MCF 10A (cell line): ENCODE measurements at regions not wholly inside any gene's neighbourhood (a gene's known extent, or its start where the extent isn't known, plus 50 kb on each side); places are given as distances from the start of the nearest gene placed in this dataset.

Source experiments
- BruUV-seq: library from RNA; stranded (reverse); fragments of 400-500 nt; replicated peaks from 2 replicates; lab custom pipeline; 2021; lab: Mats Ljungman, UMichigan
- CTCF ChIA-PET: fragments of 300-600 bp; sonication (Branson Sonifier 250); formaldehyde crosslinking; extraction: SDS; loops from one replicate; lab custom pipeline; 2021; ENCODE audit warnings: antibody characterized with exemption, inconsistent platforms; lab: Yijun Ruan, JAX
- POLR2A ChIA-PET: fragments of 300-600, 350-650 bp; sonication (Branson Sonifier 250); formaldehyde crosslinking; extraction: SDS; loops from one replicate; lab custom pipeline; 2020; ENCODE audit warnings: antibody characterized with exemption, inconsistent platforms; lab: Yijun Ruan, JAX
- DNase-seq: peaks from one replicate; pipeline ENCODE4 v3.0.0-alpha.2; 2018; ENCODE audit not compliant: unreplicated experiment
- H3K27ac Mint-ChIP-seq: one replicate; pipeline ENCODE4 v1.8.0; 2022; ENCODE audit warnings: mild to moderate bottlenecking, low read depth, mixed read lengths; ENCODE audit not compliant: unreplicated experiment
- H3K27me3 Mint-ChIP-seq: one replicate; pipeline ENCODE4 v1.8.0; 2022; ENCODE audit warnings: mixed read lengths; ENCODE audit not compliant: insufficient read depth, unreplicated experiment
- H3K36me3 Mint-ChIP-seq: one replicate; pipeline ENCODE4 v1.8.0; 2022; ENCODE audit warnings: mild to moderate bottlenecking, moderate library complexity, mixed read lengths; ENCODE audit not compliant: insufficient read depth, unreplicated experiment
- H3K4me1 Mint-ChIP-seq: one replicate; pipeline ENCODE4 v1.8.0; 2022; ENCODE audit warnings: mixed read lengths; ENCODE audit not compliant: insufficient read depth, unreplicated experiment
- H3K4me3 Mint-ChIP-seq: one replicate; pipeline ENCODE4 v1.8.0; 2022; ENCODE audit warnings: mild to moderate bottlenecking, moderate library complexity, mixed read lengths; ENCODE audit not compliant: unreplicated experiment
- H3K9me3 Mint-ChIP-seq: one replicate; pipeline ENCODE4 v1.8.0; 2022; ENCODE audit warnings: mixed read lengths; ENCODE audit not compliant: unreplicated experiment
- intact Hi-C: fragments of 100-400 bp; cut with micrococcal nuclease; formaldehyde crosslinking; loops from 2 replicates; pipeline ENCODE4 v1.14.1; 2022
- TF ChIP-seq, protein P1 (sequence below): fragments of 200-600 bp; IDR thresholded peaks from one replicate; pipeline ENCODE4 v1.8.0; 2022; ENCODE audit warnings: antibody characterized with exemption, mild to moderate bottlenecking; ENCODE audit not compliant: unreplicated experiment

GRCh38 chr4:114316789-114317188 is 281.8 kb upstream of the UGT8 start:
- BruUV-seq, result no TSS peak
- no peak for DNase-seq
- no peaks in the 10 kb centered on the region for H3K36me3 Mint-ChIP-seq
- no peaks in the 10 kb centered on the region for H3K27me3 Mint-ChIP-seq
- H3K4me1 Mint-ChIP-seq, result no peaks in the 10 kb centered on the region
- intact Hi-C loops, result no loop called here
- no peaks in the 10 kb centered on the region for H3K9me3 Mint-ChIP-seq
- no peak overlapping the region for H3K27ac Mint-ChIP-seq
- POLR2A ChIA-PET, result no interaction called here
- H3K4me3 Mint-ChIP-seq, result no peak overlapping the region
- CTCF ChIA-PET, result interaction anchor here (0.5 kb wide), 1 partner anchor 1749 kb away, joined by 3 read pairs; no protein-coding TSS in a partner anchor
- TF ChIP-seq, protein P1, sequence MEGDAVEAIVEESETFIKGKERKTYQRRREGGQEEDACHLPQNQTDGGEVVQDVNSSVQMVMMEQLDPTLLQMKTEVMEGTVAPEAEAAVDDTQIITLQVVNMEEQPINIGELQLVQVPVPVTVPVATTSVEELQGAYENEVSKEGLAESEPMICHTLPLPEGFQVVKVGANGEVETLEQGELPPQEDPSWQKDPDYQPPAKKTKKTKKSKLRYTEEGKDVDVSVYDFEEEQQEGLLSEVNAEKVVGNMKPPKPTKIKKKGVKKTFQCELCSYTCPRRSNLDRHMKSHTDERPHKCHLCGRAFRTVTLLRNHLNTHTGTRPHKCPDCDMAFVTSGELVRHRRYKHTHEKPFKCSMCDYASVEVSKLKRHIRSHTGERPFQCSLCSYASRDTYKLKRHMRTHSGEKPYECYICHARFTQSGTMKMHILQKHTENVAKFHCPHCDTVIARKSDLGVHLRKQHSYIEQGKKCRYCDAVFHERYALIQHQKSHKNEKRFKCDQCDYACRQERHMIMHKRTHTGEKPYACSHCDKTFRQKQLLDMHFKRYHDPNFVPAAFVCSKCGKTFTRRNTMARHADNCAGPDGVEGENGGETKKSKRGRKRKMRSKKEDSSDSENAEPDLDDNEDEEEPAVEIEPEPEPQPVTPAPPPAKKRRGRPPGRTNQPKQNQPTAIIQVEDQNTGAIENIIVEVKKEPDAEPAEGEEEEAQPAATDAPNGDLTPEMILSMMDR, result no peak

DNA sequence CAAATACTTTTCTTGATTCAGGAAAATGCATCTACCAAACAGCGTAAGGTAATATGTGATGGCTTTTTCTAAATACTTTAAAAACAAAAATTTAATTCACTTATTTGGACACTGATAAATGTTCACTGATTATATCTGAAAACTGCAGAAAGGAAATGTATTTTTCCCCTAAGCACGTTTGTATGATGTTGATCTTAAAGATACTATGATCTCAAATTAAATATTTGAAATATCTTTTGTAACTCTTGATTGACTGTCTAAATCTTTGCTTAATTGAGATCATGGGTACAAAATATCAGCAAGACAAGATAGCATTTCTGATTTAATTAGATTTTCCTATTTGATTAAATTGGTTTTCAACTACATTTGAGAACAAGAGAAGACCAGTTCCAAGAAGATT is 281.0 kb upstream of the UGT8 start:
- no peaks in the 10 kb centered on the region for H3K36me3 Mint-ChIP-seq

DNA sequence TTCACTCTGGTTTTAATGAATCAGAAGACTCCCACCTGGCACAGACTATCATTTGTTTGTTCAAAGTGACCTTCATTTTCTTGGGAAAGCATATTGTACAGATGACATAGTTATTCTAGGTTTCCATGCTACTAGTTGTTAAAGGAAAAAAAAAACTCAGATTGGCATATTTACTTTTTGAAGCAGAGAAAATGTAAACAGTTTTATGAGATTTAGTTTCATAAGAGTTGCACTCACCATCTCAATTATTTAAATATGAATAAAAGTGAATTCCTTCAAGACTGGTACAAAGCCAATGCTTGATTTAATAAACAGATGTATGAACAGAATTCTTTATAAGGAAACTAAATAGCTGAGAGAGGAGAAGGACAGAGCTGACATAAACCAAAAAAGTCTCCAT is 280.3 kb upstream of the UGT8 start:
- Mint-ChIP-seq H3K4me1 (no peaks in the 10 kb centered on the region), H3K27ac (no peak overlapping the region), H3K4me3 (no peak overlapping the region), H3K9me3 (no peaks in the 10 kb centered on the region), H3K36me3 (no peaks in the 10 kb centered on the region), H3K27me3 (no peaks in the 10 kb centered on the region)
- no TSS peak for BruUV-seq
- ChIA-PET POLR2A (interaction anchor here (1.0 kb wide), 1 partner anchor 12 kb away, joined by 3 read pairs; no protein-coding TSS in a partner anchor), CTCF (interaction anchor here (0.6 kb wide), 1 partner anchor 1522 kb away, joined by 3 read pairs; no protein-coding TSS in a partner anchor)
- TF ChIP-seq, protein P1, result no peak
- no peak for DNase-seq
- intact Hi-C loops, result no loop called here

More for the DNA sequence above, 281.0 kb upstream of the UGT8 start:
- Mint-ChIP-seq H3K9me3 (no peaks in the 10 kb centered on the region), H3K4me3 (no peak overlapping the region), H3K27ac (no peak overlapping the region), H3K27me3 (no peaks in the 10 kb centered on the region), H3K4me1 (no peaks in the 10 kb centered on the region)
- ChIA-PET POLR2A (no interaction called here), CTCF (no interaction called here)
- DNase-seq, result no peak
- no TSS peak for BruUV-seq
- intact Hi-C loops, result no loop called here
- TF ChIP-seq, protein P1, result no peak

GRCh38 chr4:114320126-114320525 is 278.5 kb upstream of the UGT8 start:
- CTCF ChIA-PET, result no interaction called here
- BruUV-seq, result no TSS peak
- no peak for DNase-seq
- Mint-ChIP-seq H3K36me3 (peaks cover 5% of the 10 kb centered on the region), H3K9me3 (no peaks in the 10 kb centered on the region), H3K4me1 (no peaks in the 10 kb centered on the region), H3K27ac (no peak overlapping the region), H3K27me3 (no peaks in the 10 kb centered on the region), H3K4me3 (no peak overlapping the region)
- intact Hi-C loops, result no loop called here
- TF ChIP-seq, protein P1, result no peak
- POLR2A ChIA-PET, result no interaction called here
